Stimulated activated CD4-positive, alpha-beta T cell treated with anti-CD3 and anti-CD28 coated beads, Interleukin-4, amount 100 ng/mL, for 48 hours (primary cell): ENCODE measurements at regions not wholly inside any gene's neighbourhood (a gene's known extent, or its start where the extent isn't known, plus 50 kb on each side); places are given as distances from the start of the nearest gene placed in this dataset.

Experiments
- DNase-seq, 2 donors: peaks; one replicate each; pipeline ENCODE4 v3.0.0-alpha.2; 2020; ENCODE audit warnings: low read depth in 2 of 2

DNA sequence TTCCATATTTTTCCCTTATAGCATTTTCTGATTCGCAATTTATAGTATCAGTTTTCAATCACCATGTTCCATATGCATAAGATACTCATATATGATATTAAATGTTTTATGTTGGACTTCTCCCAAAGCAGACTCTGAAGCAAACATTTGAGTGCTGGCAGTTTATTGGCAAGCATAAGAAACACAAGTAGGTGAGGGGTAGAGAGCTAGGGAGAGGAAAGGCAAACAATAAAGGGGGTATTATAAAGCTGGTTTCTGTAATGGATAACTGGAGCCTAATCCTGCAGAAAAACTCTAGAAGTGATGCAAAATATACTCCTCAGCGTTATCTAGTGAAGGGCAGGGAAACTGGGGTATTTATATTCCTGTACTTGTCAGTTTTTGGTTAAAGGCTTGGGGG lies 491.5 kb upstream of the TGFBR2 start:
- DNase-seq, result no peak

DNA sequence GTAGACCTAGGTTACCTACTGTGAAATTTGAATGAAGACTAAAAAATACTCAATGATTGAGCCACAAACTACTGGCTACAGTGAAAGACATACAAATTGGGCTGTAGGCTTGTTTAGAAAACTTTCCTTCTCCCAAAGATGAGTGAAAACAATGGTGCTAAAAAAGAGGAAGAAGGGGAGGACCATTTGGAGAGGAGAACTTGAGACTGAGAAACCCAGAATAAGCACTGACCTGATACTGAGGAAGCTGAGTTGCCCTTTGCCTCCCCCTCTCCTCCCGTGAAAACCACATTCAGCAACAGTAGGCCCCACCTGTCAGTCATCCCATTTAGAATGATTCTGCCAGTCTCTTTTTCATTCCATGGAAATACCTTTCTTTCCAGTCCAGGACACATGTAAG lies 484.0 kb upstream of the TGFBR2 start:
- DNase-seq, result no peak

DNA sequence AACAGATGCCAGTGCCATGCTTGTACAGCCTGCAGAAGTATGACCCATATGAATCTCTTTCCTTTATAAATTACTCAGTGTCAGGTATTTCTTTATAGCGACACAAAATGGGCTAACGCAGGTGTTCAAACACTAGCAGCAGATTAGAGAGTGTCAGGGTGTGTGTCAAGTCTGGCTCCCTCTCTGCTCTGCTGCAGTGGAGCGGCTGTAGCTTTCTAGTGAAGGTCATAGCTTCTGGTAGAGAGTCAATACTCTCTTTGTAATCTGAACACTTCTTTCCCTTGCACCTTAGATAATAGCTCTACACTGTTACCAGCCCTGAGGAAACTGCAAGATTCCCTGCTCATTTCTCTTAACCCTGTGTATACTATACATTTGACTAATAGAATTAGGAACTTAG lies 483.2 kb upstream of the TGFBR2 start:
- DNase-seq, result no peak

DNA sequence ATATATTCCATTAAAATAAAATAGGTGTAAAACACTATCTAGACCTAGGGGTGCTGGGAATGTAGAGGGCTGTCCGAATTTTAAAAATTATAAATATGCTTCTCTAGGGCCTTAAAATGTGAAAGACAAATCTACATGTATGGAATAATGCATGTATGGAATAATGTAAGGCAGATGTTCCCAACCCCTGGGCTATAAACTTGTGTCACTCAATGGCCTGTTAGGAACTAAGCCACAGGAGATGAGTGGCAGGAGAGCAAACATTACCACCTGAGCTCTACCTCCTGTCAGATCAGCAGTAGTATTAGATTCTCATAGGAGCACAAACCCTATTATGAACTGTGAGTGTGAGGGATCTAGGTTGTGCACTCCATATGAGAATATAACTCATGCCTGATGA lies 482.6 kb upstream of the TGFBR2 start:
- no peak for DNase-seq

DNA sequence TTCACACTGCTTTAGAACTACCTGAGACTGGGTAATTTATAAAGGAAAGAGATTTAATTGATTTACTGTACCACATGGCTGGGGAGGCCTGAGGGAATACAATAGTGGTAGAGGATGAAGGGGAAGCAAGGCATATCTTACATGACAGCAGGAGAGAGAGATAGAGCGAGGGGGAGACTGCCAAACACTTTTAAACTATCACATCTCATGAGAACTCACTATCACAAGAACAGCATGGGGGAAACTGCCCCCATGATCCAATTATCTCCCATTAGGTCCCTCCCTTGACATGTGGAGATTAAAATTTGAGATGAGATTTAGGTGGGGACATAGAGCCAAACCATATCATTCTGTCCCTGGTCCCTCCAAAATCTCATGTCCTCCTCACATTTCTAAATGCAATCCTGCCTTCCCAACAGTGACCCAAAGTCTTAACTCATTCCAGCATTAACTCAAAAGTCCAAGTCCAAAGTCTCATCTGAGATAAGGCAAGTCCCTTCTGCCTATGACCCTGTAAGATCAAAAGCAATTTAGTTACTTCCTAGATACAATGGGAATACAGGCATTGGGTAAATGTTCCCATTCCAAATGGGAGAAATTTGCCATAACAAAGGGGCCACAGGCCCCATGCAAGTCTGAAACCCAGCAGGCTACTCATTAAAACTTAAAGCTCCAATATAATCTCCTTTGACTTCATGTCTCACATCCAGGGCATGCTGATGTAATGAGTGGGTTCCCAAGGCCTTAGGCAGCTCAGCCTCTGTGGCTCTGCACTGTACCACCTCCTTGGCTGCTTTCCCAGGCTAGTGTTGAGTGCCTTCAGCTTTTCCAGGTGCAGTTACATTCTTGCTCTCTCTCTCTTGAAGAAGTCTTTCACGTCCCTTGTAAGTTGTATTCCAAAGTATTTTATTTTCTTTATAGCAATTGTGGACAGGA lies 481.7 kb upstream of the TGFBR2 start:
- DNase-seq, result no peak

DNA sequence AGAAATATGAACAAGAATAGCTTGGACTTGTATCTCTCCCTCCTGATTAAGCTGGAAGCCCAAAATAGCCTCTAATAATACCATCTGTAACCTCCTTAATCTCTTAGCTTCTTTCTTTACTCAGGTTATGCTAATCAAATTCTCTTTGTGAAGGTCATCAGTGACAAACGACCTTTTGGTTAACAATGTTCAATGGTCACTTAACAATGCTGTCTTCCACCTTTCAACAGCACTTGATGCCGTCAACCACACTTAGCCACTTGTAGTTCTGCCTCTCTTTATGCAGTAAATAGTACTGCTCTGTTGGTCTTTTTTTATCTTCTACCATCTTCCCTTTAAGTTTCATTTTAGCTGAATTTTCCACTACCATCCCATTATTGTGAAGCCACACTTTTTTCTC lies 476.6 kb upstream of the TGFBR2 start:
- DNase-seq, result no peak

DNA sequence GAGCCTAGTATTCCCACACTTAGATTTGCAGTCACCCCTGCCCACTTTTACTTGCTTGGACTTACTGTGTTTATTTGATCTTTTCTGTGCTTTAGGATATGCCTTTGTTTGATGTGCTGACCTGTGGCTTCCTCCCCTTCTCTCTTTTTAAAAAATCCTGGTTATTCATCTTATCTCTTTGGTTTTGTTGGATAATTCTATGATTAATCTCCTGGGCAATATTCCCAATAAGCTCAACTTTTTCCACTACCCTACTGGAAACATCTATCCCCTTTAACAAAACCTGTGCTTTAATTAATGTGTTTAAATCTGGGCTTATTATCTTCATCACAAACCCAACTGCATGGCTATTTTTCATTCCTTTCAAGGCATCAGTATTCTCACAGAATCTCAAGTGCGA lies 476.0 kb upstream of the TGFBR2 start:
- DNase-seq, result no peak

DNA sequence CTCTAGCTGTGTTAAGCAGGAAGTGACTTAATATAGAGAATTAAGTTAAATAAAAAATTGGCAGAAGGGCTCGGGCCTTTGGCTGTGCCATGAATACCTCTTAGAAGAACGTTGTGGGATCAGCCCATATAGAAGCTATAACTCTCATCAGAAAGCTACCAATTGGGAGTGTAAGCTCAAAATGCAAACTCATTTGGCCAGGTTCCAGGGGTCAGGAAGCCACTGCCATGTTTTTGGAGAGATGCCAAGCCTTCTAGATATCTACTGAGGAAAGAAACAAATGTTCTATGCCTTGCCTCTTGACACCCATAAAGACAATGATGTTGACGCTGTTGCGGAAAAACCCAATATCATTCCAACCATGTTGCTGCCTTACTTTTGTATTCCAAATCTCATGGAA lies 475.2 kb upstream of the TGFBR2 start:
- DNase-seq, result no peak

DNA sequence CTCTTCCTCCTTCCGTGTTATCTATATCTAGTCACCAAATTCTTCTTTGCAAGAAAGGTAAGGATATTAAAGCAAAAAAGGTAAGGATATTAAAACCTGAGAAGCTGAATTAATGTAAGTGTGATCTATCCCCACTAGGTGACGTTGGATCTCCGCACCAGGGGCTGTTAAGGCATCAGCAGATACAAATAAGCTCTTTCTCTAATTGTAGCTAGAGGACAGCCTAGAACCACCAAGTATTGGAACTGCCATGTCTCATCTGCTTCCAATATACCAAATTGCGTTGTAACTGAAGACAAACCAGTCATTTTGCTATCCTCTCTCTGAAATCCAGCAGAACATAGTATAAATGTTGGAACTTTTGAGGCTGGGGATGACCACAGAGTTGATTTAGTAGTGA lies 471.2 kb upstream of the TGFBR2 start:
- no peak for DNase-seq

DNA sequence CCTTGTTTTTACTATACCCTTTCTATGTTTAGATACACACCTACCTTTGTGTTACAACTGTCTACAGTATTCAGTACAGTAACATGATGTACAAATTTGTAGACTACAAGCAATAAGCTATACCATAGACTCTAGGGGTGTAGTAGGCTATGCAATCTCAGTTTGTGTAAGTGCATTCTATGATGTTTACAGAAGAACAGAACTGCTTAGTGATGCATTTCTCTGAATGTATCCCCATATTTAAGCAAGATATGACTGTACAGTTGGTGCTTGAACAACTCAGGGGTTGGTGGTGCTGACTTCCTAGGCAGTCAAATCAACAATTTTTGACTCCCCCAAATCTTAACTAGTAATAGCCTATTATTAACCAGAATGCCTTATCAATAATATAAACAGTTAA lies 467.1 kb upstream of the TGFBR2 start:
- DNase-seq, result no peak

DNA sequence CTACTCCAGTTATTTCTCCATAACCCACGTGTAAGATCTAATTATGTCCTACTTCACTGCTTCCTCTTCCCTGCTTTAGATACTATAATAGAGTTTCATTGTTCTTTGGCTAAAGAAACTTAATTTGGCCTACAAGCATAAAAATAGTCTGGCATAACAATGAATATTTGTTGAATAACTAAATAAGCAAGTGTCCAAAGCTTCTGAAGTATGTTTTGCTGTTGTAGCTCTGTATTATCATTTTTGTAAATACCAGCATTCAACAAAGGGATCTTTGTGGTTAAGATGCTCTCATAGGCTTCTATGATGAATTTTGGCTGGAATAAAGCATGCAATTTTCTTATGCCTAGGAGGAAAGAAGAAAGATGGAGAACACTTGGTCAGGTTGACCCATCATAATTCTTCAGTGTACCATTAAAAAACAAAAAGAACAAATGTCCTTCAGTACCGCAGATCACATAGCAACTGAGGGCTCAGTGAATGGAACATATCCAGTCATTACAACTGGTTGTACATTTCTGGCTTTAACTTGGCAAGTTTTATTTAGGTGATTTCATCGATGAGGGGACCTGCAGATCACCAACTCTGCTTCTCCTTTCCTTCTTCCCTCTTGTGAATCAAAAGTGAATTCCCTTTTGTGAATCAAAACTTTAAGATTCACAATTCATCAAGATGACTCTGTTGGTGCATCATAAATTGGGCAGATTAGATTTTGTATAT lies 465.9 kb upstream of the TGFBR2 start:
- no peak for DNase-seq

DNA sequence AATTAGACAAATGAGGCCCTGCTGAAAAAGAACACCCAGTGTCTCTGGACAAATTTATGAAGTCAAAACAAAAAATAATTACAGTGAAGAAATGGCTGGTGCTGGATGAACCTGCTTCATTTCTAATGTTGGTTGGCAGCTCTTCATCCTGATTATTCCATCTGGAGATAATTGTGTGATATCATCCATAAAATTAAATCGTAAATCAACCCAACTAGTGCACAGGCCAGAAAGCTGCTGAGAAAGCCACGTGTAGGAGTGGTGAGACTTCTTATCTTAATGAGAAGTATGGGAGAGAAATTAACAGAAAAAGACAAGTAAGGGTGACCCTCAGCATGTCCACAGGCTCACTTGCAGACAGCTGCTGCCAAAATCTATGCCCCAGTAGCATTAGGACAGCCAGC lies 465.2 kb upstream of the TGFBR2 start:
- no peak for DNase-seq

DNA sequence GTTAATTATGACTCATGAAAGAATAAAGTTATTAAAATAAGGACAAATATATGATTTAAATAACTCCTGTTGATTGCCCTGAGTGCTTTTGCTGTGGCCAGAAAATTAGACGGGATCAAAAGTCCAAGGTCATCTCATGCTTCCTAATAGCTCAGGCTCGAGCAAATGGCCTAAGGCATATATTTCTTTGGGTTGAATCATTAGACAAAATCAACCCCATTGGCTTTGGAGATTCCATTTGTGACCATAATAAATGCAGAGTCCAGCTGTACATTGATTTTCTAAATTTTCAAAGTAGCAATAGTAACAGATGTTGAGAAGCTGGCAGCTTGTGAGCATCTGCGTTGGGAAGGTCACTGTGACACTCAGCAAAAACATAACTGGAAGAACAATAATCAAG lies 464.5 kb upstream of the TGFBR2 start:
- no peak for DNase-seq

DNA sequence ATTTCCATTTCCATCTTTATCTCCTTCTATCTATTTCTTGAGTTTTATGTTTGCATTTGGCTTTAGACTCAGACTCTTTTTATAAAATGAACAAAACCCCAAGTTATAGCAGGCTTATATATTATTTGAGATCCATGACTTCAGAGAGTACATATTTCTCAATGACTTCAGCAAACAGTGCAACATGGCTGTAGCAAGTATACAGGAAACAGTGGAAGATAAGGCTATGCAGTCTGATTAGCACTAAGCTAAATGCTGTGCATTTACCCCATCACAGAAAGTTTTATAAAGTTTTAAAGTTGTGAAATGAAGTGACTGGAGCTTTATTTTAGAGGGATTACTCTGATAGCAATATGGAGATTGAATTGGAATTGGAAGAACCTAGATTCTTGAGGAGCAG lies 463.5 kb upstream of the TGFBR2 start:
- no peak for DNase-seq

DNA sequence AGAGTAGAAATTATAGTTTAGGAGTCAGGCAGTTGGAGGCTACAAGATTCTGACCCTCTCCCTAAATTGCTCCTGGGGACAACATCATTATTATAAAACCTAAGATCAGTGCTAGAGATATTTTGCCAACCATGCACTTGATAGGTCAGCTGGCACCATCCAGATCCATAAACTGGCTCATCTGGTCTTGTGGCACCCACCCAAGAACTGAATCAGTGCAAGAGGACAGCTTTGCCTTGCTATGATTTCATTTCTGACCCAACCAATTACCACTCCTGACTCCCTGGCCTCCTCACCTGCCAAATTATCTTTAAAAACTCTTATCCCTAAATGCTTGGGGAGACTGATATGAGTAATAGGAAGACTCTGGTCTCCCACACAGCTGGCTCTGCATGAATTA lies 461.1 kb upstream of the TGFBR2 start:
- DNase-seq, result no peak

DNA sequence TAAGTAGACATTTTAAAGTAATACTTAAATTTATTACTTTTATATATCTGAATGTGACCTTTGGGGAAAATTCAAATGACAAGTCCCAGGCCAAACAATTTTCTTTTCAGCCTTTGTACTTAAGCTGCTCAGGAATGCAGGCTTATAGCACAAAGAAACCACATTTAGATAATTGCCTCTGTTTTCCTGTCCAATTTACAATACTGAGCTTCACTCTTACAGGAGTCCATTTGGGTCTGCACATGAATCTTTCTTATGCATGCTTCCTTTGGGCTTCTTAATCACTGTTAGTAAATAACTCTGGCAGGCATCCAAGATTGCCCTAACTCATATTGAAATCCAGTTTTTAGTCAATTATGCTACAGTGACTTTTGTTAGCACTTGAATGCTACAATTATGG lies 459.4 kb upstream of the TGFBR2 start:
- no peak for DNase-seq

DNA sequence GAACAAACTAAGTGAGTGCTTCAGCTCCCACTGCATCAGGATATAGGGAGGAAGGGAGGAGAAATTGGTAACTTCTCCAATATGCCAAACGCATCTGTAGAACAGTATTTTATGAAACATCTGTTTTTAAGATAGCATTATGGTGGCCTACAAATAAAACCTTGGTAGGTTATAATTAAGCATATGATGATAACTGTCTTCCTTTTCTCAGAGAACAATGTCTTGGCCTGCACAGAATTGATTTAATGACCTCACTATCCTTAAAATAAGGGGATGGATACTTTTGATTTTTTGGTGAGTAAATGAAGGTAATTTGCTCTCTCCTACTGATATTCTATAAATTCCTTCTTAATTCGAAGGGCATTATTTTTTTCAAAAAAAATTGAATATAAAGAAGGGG lies 451.5 kb upstream of the TGFBR2 start:
- DNase-seq, result no peak

DNA sequence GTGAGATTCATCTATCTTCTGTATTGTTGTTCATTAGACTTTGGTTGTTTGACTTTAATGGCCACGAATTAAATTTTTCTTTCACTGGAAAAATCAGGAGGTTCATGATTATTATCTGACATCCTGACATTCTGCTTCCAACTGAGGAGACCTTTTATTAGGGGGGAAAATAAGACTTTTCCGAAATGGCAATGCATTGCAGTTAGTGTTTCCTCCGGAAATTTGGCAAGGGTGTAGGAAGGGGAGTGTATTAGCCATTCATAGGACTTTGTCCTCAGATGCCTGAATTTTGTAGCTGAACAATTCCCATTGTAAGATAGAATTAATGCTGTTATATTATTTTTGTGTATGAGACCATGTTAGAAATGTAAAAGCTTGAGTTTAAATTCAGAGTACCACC lies 450.6 kb upstream of the TGFBR2 start:
- DNase-seq, result no peak

DNA sequence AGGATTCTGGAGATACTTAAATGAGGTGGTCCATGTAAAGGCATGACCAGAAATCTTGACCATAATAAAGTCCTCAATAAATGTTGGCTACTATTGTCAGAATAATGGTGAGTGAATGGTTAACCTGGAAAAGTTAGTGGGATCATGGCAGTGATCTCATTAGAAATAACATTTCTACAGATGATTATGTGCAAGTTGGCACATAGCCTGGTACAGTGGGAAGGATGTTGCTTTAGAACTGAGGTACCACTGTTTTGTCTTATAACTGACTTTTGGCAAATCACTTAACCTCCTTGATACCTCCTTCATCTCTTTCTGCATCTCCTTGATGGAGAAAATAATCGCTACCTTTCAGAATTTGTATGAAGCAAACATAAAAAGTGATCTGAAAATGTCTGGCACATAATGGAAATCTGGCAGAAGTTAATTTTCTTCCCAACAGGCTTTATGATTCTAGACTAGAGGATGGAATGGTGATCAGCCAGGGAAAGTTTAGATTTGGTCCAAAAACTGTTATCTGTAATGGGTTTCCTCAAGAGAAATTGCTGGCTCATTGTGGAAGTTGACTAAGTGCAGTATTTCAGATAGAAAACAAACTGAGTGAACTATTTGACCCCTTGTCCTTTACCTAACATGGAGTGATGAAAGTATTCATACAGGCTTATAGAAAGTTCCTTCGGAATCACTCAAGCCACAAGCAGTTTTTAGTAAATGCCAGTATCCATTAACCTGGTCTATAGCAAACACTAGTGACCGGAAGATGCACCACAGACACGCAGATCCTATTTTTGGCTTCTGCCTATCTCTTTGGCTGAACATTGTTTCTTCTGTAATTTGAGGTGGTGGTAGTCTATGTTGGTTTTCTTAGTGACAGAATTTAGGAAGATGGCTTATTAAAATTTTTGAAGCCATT lies 449.6 kb upstream of the TGFBR2 start:
- DNase-seq, result no peak

DNA sequence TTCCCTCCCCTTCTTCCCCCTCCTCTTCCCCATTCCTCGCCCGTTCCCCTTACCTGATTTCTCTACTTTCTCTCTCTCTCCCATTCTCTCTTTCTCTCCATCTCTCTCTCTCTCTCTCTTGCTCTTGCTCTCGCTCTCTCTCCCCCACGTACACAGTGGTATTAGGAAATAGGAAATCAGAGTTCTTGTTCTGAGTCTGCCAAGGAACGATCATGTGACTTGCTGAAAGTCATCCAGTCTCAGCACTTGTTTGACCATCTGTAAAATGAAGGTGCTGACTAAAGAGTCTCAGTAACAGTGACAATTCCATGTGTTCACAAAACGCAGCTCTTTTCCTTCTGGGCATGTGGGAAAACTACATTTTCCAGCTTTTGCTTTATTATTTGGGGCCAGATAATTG lies 445.0 kb upstream of the TGFBR2 start:
- DNase-seq, result no peak

DNA sequence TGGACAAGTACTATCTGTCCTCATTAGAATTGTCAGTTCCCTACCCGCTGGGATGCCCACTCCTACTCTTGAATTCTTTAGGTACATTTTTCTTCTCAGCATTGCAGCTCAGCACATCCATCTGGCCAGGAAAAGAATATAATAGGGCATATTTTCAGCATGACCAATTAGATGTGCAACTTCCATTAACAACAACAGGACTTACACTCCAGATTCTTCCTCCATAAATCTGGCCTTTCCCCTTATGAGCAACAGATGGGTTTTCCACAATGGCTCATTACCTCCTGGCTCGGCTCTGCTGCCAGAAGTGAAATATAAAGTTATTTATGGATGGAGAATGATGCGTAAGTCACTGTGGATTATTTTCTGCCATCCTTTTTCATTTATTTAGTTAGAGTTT lies 443.8 kb upstream of the TGFBR2 start:
- no peak for DNase-seq

DNA sequence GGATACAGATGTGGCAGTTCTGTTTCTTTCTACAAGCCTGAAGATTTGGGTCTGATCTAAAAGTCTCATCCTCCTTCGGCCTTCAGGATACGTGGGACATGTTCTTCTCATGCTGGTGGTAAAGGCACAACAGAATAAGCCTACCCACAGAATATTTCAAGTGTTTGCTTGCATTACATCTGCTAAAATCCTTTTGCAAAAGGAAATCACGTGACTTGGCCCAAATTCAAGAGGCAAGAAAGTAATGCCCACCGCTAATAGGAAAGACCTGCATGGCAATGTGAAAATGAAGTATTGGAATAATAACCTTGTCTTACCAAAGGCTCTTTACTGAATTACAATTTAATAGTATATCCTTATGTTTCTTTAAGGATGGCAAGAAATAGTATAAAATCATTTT lies 439.9 kb upstream of the TGFBR2 start:
- no peak for DNase-seq
